Adipose tissue (tissue), 3 donors: ENCODE measurements at regions not wholly inside any gene's neighbourhood (a gene's known extent, or its start where the extent isn't known, plus 50 kb on each side); places are given as distances from the start of the nearest gene placed in this dataset.

Experiments
- H3K27ac ChIP-seq: one replicate; pipeline ENCODE4 v1.5.1; 2013; ENCODE audit warnings: low read depth, low read length
- WGBS, 3 donors: extraction: QIAGEN DNeasy Blood & Tissue Kit; methylation state at CpG; one replicate each; pipeline ENCODE4 v1.1.7; 2013; 5-methylcytosine and 5-hydroxymethylcytosine counted together
- donor health status: healthy with polysubstance abuse.
- donor health status: Bipolar disorder and iron deficiency.
- donor health status: healthy.

- no peak overlapping the region for H3K27ac ChIP-seq
- 79 to 90% (median 85%) methylated on average over 7 of the region's 7 CpGs for WGBS, 3 donors
Observed at GRCh38 chr21:16145479-16145878, 415.7 kb downstream of the USP25 start.

GRCh38 chr21:16154321-16154720 is 424.5 kb downstream of the USP25 start:
- H3K27ac ChIP-seq, result no peak overlapping the region
- 84 to 92% (median 91%) methylated on average over 4 of the region's 4 CpGs for WGBS, 3 donors

DNA sequence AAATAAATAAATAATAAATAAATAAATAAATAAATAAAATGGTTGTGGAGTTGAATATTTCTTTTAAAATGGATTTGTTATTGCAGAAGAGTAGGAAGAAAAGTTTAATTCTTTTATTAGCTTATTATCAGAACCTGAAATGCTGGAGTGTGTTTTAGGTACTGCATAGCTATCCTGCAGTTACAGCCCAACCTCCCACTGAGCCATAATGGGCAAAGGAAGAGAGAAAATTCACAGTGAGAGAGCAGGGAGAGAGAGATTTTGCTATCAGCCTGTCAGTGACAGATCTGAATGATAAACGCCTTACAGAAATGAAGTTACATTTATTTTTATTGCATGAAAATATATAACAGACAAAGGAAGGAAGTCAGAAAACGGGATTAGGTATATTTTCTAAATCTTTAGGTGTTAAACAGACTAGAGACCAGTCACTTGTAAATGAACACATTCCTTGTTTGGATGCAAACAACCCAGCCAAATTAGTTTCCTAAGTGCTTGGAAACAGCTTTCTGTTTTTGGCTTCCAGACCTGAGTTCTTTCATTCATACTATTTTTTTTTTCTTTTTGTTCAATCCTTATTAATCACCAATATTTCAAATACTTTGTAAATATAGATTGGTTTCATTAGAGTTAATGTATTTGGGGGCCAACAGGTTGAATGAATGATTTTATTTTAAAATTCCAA is 425.3 kb downstream of the USP25 start:
- 46 to 68% (median 65%) methylated on average over 2 of the region's 2 CpGs for WGBS, 3 donors
- no peak overlapping the region for H3K27ac ChIP-seq

DNA sequence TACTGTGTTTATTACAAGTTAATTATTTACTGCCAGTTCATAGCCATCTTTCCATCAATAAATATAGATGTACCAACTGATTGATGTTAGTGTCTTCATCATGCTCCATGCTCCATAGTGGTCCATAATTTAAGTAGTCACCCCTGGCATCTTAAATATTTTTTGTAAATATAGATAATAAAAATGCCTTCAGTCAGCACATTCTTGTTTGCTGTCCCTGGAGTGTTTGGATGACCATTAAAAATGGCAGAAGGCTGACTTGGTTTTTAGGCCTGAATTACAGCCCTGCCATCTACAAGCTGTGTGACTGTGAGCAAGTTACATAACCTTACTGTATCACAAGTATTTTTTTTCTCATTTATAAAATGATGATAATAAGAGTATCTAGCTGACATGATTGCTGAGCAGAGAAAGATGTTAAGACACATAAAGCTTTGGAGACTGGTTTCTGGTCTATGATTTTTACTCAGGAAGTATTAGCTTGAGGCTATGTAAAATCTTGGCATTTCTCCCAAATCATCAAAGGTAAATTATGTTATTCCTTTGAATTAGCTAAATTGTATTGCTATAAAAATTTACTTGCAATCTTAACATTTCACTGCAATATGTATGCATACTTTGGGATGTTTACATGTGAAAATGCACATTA is 427.2 kb downstream of the USP25 start:
- no peak overlapping the region for H3K27ac ChIP-seq

DNA sequence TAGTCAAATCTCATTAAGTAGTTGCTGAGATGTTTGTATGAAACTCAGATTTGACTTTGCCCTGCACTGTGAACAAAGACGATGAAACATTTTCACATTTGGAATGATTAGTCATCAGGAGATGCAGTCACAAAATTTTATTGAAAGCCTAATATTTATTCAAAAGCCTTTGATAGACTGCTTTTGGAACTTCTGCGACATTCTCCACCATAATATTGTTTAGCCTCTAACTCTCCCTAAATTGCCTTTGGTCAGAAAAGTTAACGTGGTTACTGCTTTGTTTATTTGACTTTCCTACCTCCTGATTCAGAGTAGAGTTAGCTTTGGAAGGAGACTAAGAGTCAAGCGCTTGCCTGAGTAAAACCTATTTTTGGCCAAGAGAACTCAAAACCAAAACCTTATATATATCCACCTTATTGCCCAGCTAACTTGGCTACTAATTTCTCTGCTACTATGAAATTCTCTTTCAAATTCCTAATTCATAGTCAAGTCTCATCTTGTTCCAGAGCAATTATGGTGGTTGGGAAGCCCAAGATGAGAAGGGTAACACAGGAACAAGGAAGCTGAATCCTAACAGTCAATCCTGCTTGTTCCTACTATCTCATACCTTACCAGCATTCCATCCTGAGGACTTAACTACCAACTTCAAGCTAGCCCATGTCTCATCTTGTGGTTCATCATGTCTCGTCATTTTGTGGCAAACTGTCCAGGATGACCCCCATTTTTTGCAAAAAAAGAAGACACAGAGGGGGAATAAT is 429.6 kb downstream of the USP25 start:
- WGBS, 3 donors, result 84 to 90% (median 89%) methylated on average over 5 of the region's 5 CpGs
- no peak overlapping the region for H3K27ac ChIP-seq

DNA sequence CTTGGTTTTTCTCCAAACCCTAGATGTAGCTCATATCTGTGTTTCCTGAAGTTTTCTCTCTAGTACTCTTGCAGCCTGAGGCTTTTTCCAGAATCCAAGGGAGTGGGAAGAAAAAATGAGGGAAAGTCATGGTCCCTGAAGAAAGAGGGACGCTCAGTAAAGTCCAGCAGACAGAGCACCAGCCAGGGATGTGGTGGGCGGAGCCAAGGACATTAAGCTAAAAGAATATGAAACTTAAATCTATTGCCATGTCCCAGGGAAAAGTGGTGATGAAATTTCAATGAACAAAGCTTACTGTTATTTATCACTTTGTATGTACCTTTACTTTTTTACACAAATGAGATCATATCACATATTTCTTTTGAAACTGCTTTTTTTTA is 430.2 kb downstream of the USP25 start:
- H3K27ac ChIP-seq, result no peak overlapping the region
- 83 to 87% (median 84%) methylated on average over 2 of the region's 2 CpGs for WGBS, 3 donors

- H3K27ac ChIP-seq, result no peak overlapping the region
- 76 to 86% (median 85%) methylated on average over 2 of the region's 2 CpGs for WGBS, 3 donors
Observed at GRCh38 chr21:16162953-16163352, 433.2 kb downstream of the USP25 start.

DNA sequence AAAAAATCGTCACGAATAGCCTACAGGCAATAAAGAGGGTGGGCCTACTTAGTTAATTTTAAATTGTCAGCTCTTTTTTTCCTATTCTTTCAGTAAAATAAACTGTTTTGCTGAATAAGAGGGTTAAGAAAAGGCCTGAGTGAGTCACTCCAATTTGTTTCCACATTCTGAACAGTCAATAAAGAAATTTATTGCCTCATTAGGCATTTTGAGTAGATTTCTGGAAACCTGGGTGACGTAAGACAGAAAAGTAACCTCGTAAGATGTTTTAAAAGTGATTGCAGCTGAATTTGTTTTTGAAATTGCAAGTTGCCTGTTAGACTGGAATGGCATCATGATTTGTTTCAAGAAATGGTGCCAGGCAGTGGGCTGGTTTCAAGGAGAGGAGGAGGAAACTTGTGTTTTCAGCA is 439.3 kb downstream of the USP25 start:
- no peak overlapping the region for H3K27ac ChIP-seq
- WGBS, 3 donors, result 40 to 67% (median 49%) methylated on average over 4 of the region's 4 CpGs

GRCh38 chr21:16169779-16170178 is 440.0 kb downstream of the USP25 start:
- WGBS, 3 donors, result 35 to 88% (median 87%) methylated on average over 1 of the region's 1 CpG
- H3K27ac ChIP-seq, result no peak overlapping the region

DNA sequence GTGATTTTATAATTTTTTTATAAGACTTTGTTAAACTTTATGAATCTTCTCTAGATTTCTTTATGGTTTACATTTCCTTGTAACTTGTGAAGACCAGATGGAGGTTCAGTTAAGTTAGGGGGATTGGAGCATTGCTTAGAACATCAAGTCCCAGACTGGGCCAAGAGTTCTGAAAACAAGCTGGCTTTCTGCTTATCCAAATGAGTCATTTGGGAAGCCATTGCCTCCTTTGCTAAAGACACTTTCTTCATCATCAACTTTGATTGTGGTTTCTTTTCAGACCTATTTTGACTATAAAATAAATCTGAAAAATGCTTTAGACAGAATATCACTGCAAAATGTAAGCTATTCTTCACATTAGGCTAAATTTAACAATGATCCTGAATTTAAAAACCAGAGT is 446.8 kb downstream of the USP25 start:
- no peak overlapping the region for H3K27ac ChIP-seq

- no peak overlapping the region for H3K27ac ChIP-seq
- 78 to 92% (median 79%) methylated on average over 3 of the region's 3 CpGs for WGBS, 3 donors
Observed at GRCh38 chr21:16177532-16177931, 447.8 kb downstream of the USP25 start.

DNA sequence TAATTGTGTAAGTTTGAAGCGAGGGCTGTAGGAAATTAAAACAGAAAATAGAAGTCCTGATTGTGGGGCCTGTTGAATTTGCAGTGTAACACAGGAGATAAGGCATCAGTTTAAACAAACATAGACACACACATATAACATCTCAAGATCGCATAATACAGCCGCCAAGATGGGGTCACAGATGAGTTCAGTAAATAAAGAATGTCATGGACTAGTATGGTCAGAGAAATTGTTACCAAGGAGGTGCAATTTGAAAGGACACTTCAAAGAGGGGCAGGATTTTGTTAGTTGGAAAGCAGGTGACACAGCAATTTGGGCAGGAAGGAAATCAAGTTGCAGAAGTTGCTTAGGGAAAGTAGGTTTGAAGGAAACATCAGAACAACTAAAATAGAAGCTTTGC is 450.0 kb downstream of the USP25 start:
- no peak overlapping the region for H3K27ac ChIP-seq
- WGBS, 3 donors, result 44 to 50% (median 49%) methylated on average over 3 of the region's 3 CpGs

GRCh38 chr21:16180614-16181013 is 450.8 kb downstream of the USP25 start:
- 61 to 77% (median 70%) methylated on average over 3 of the region's 3 CpGs for WGBS, 3 donors
- no peak overlapping the region for H3K27ac ChIP-seq

GRCh38 chr21:16181018-16181417 is 451.2 kb downstream of the USP25 start:
- H3K27ac ChIP-seq, result no peak overlapping the region
- 46 to 73% (median 59%) methylated on average over 3 of the region's 3 CpGs for WGBS, 3 donors

DNA sequence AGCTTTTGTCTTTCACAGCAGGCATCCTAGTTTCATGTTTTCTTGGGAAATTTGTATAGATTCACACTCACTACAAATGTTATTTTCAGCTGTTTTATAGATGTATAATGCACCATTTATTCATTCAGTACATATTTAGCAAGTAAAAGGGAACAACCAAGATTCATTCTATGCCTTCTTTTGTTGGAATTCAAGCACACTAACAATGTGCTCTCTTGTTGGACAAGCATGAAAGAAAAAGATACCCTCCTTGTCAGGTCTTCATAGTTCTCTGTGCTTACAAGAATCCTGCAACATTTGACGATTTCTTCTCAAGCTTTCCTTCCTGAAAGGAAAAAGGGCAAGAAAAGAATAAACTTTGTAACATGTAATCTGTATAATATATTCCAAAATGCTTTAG is 456.0 kb downstream of the USP25 start:
- no peak overlapping the region for H3K27ac ChIP-seq
- 37 to 53% (median 45%) methylated on average over 1 of the region's 1 CpG for WGBS, 3 donors

DNA sequence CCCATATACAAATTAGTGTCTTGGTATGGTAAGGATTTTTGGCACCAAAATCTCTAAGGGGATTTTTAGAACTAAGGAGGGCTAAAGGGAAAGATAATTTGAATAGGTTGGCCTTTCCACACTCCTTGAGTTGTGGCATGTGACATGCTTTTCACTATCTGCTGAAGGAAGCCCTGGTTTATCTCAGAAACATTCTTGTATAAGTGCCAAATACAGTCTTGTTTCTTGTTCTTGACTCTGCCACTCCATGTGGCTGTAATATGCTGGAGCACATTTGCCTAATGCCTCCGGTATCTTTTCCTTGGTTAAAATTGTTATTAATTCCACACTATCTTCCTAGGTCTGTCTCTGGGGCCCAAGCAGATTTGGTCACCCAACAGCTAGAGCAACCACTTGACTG is 457.0 kb downstream of the USP25 start:
- WGBS, 3 donors, result 76 to 79% (median 76%) methylated on average over 1 of the region's 1 CpG
- no peak overlapping the region for H3K27ac ChIP-seq

- WGBS, 3 donors, result 67 to 79% (median 76%) methylated on average over 2 of the region's 2 CpGs
- H3K27ac ChIP-seq, result no peak overlapping the region
Observed at GRCh38 chr21:16187603-16188301, 458.0 kb downstream of the USP25 start.

- no peak overlapping the region for H3K27ac ChIP-seq
- WGBS, 3 donors, result 74 to 88% (median 79%) methylated on average over 2 of the region's 2 CpGs
Observed at GRCh38 chr21:16192902-16193301, 463.1 kb downstream of the USP25 start.

GRCh38 chr21:16193496-16194094 is 463.8 kb downstream of the USP25 start:
- 2 to 48% (median 12%) methylated on average over 2 of the region's 2 CpGs for WGBS, 3 donors
- H3K27ac ChIP-seq, result no peak overlapping the region
